Ectodermal cell (in vitro differentiated cells): ENCODE measurements at regions not wholly inside any gene's neighbourhood (a gene's known extent, or its start where the extent isn't known, plus 50 kb on each side); places are given as distances from the start of the nearest gene placed in this dataset.

Experiments used
- H3K27ac ChIP-seq: 2 replicates; pipeline ENCODE4 v1.7.0; 2013; ENCODE audit warnings: mild to moderate bottlenecking, low read depth, low read length; ENCODE audit not compliant: insufficient read depth, poor library complexity, severe bottlenecking
- H3K27me3 ChIP-seq: 2 replicates; pipeline ENCODE4 v1.7.0; 2013; ENCODE audit warnings: mild to moderate bottlenecking, low read length; ENCODE audit not compliant: insufficient read depth, control insufficient read depth, poor library complexity, severe bottlenecking
- H3K36me3 ChIP-seq: one replicate; pipeline ENCODE4 v1.7.0; 2013; ENCODE audit warnings: low read length; ENCODE audit not compliant: control insufficient read depth, insufficient read depth
- H3K4me1 ChIP-seq: one replicate; pipeline ENCODE4 v1.7.0; 2013; ENCODE audit warnings: low read length; ENCODE audit not compliant: control insufficient read depth, insufficient read depth
- H3K4me3 ChIP-seq: 2 replicates; pipeline ENCODE4 v1.7.0; 2013; ENCODE audit warnings: low read depth, low read length, control low read depth; ENCODE audit not compliant: insufficient read depth
- H3K9me3 ChIP-seq: 2 replicates; pipeline ENCODE4 v1.7.0; 2013; ENCODE audit warnings: mild to moderate bottlenecking, low read length, moderate library complexity; ENCODE audit not compliant: control insufficient read depth
- WGBS, 2 experiments: methylation state at CpG; one replicate each; pipeline ENCODE4 v1.1.7; 2013; ENCODE audit warnings: missing lambda C conversion rate in 2 of 2; 5-methylcytosine and 5-hydroxymethylcytosine counted together

GRCh38 chr3:110793611-110794010 is 278.0 kb upstream of the NECTIN3 start:
- no peaks in the 10 kb centered on the region for H3K27me3 ChIP-seq
- H3K36me3 ChIP-seq: no peaks in the 10 kb centered on the region
- H3K27ac ChIP-seq: no peak overlapping the region
- no peaks in the 10 kb centered on the region for H3K4me1 ChIP-seq
- no peaks in the 10 kb centered on the region for H3K9me3 ChIP-seq
- 92 to 100% methylated on average over 1 of the region's 1 CpG for WGBS, 2 experiments
- H3K4me3 ChIP-seq: no peak overlapping the region

- Histone ChIP-seq H3K9me3 (no peaks in the 10 kb centered on the region), H3K4me1 (no peaks in the 10 kb centered on the region), H3K27me3 (no peaks in the 10 kb centered on the region), H3K4me3 (no peak overlapping the region), H3K36me3 (no peaks in the 10 kb centered on the region), H3K27ac (no peak overlapping the region)
- 96 to 100% methylated on average over 2 of the region's 2 CpGs for whole genome bisulfite sequencing, 2 experiments
These were observed 276.5 kb upstream of the NECTIN3 start for GRCh38 chr3:110795163-110795562.

GRCh38 chr3:110799271-110799670 is 272.3 kb upstream of the NECTIN3 start:
- no peak overlapping the region for H3K27ac ChIP-seq
- no peaks in the 10 kb centered on the region for H3K36me3 ChIP-seq
- no peaks in the 10 kb centered on the region for H3K4me1 ChIP-seq
- H3K27me3 ChIP-seq: no peaks in the 10 kb centered on the region
- H3K4me3 ChIP-seq: no peak overlapping the region
- WGBS, 2 experiments: 81 to 86% methylated on average over 1 to 2 of the region's 2 CpGs
- H3K9me3 ChIP-seq: no peaks in the 10 kb centered on the region

GRCh38 chr3:110804856-110805255 is 266.8 kb upstream of the NECTIN3 start:
- 93 to 100% methylated on average over 2 of the region's 2 CpGs for WGBS, 2 experiments

GRCh38 chr3:110806924-110807323 is 264.7 kb upstream of the NECTIN3 start:
- Histone ChIP-seq H3K9me3 (no peaks in the 10 kb centered on the region), H3K27ac (no peak overlapping the region), H3K27me3 (no peaks in the 10 kb centered on the region), H3K4me3 (no peak overlapping the region), H3K36me3 (no peaks in the 10 kb centered on the region), H3K4me1 (no peaks in the 10 kb centered on the region)

More at GRCh38 chr3:110804856-110805255, 266.8 kb upstream of the NECTIN3 start:
- Histone ChIP-seq H3K27ac (no peak overlapping the region), H3K9me3 (no peaks in the 10 kb centered on the region), H3K4me1 (no peaks in the 10 kb centered on the region), H3K36me3 (no peaks in the 10 kb centered on the region), H3K4me3 (no peak overlapping the region), H3K27me3 (no peaks in the 10 kb centered on the region)

- 50% methylated on average over 2 of the region's 2 CpGs; no CpG with 5 or more reads in 1 of the 2 experiments for WGBS, 2 experiments
- H3K36me3 ChIP-seq: no peaks in the 10 kb centered on the region
- no peak overlapping the region for H3K4me3 ChIP-seq
- no peaks in the 10 kb centered on the region for H3K9me3 ChIP-seq
- no peak overlapping the region for H3K27ac ChIP-seq
- H3K27me3 ChIP-seq: no peaks in the 10 kb centered on the region
- H3K4me1 ChIP-seq: no peaks in the 10 kb centered on the region
These were observed 263.0 kb upstream of the NECTIN3 start for GRCh38 chr3:110808630-110809029.

GRCh38 chr3:110810356-110810755 is 261.3 kb upstream of the NECTIN3 start:
- Histone ChIP-seq H3K27ac (no peak overlapping the region), H3K36me3 (no peaks in the 10 kb centered on the region), H3K4me1 (peaks cover 8% of the 10 kb centered on the region), H3K4me3 (no peak overlapping the region), H3K9me3 (no peaks in the 10 kb centered on the region), H3K27me3 (no peaks in the 10 kb centered on the region)
- 75 to 80% methylated on average over 1 of the region's 1 CpG for WGBS, 2 experiments

GRCh38 chr3:110811050-110811449 is 260.6 kb upstream of the NECTIN3 start:
- Histone ChIP-seq H3K9me3 (no peaks in the 10 kb centered on the region), H3K27ac (no peak overlapping the region), H3K4me1 (peaks cover 8% of the 10 kb centered on the region), H3K4me3 (no peak overlapping the region), H3K36me3 (no peaks in the 10 kb centered on the region), H3K27me3 (no peaks in the 10 kb centered on the region)

- no peak overlapping the region for H3K27ac ChIP-seq
These were observed 258.1 kb upstream of the NECTIN3 start for GRCh38 chr3:110813541-110813940.

GRCh38 chr3:110814170-110815007 is 257.2 kb upstream of the NECTIN3 start:
- no peak overlapping the region for H3K4me3 ChIP-seq
- WGBS, 2 experiments: 73 to 76% methylated on average over 5 of the region's 5 CpGs
- peaks cover 8% of the 10 kb centered on the region for H3K4me1 ChIP-seq
- H3K36me3 ChIP-seq: no peaks in the 10 kb centered on the region
- no peaks in the 10 kb centered on the region for H3K27me3 ChIP-seq
- no peak overlapping the region for H3K27ac ChIP-seq
- no peaks in the 10 kb centered on the region for H3K9me3 ChIP-seq

More at GRCh38 chr3:110813541-110813940, 258.1 kb upstream of the NECTIN3 start:
- no peak overlapping the region for H3K4me3 ChIP-seq
- H3K4me1 ChIP-seq: peaks cover 8% of the 10 kb centered on the region
- 95 to 100% methylated on average over 1 to 2 of the region's 2 CpGs for WGBS, 2 experiments
- H3K27me3 ChIP-seq: no peaks in the 10 kb centered on the region
- H3K36me3 ChIP-seq: no peaks in the 10 kb centered on the region
- no peaks in the 10 kb centered on the region for H3K9me3 ChIP-seq
